NCI-H774 (cell line): ENCODE measurements at regions not wholly inside any gene's neighbourhood (a gene's known extent, or its start where the extent isn't known, plus 50 kb on each side); places are given as distances from the start of the nearest gene placed in this dataset.
"Not testable (repeated sequence)": the region's sequence is repeated elsewhere in the genome, so short reads cannot be mapped to it uniquely, and the experiment has no call there.

Experiments
- DNase-seq: peaks from one replicate; lab custom pipeline; 2025; lab: John Stamatoyannopoulos, UW

GRCh38 chr6:27136978-27137814 is 110.3 kb upstream of the PRSS16 start:
- no peak for DNase-seq

GRCh38 chr6:27138406-27138805 is 109.1 kb upstream of the PRSS16 start:
- no peak for DNase-seq

GRCh38 chr6:27138837-27139755 is 108.4 kb upstream of the PRSS16 start:
- DNase-seq: no peak

GRCh38 chr6:27139756-27140579 is 107.5 kb upstream of the PRSS16 start:
- DNase-seq: no peak

- DNase-seq: no peak
Observed at GRCh38 chr6:27140999-27141528, 106.4 kb upstream of the PRSS16 start.

- DNase-seq: no peak
Observed at GRCh38 chr6:27141529-27142015, 105.9 kb upstream of the PRSS16 start.

- not testable (repeated sequence) for DNase-seq
Observed at GRCh38 chr6:27143020-27143388, 104.5 kb upstream of the PRSS16 start.

- DNase-seq: no peak
Observed at GRCh38 chr6:27143474-27144026, 104.0 kb upstream of the PRSS16 start.

- DNase-seq: no peak
Observed at GRCh38 chr6:27144740-27145079, 102.8 kb upstream of the PRSS16 start.

- DNase-seq: peak; percentile 90
Observed at GRCh38 chr6:27145731-27146455, 101.6 kb upstream of the PRSS16 start.

GRCh38 chr6:27146456-27146705 is 101.1 kb upstream of the PRSS16 start:
- not testable (repeated sequence) for DNase-seq

- DNase-seq: peak; percentile 96
Observed at GRCh38 chr6:27146706-27147505, 100.6 kb upstream of the PRSS16 start.

- no peak for DNase-seq
Observed at GRCh38 chr6:27148404-27148795, 99.1 kb upstream of the PRSS16 start.

GRCh38 chr6:27149150-27149549 is 98.4 kb upstream of the PRSS16 start:
- DNase-seq: no peak

- no peak for DNase-seq
Observed at GRCh38 chr6:27154696-27155095, 92.8 kb upstream of the PRSS16 start.

GRCh38 chr6:27156874-27157458 is 90.5 kb upstream of the PRSS16 start:
- DNase-seq: no peak

GRCh38 chr6:27157459-27158315 is 89.8 kb upstream of the PRSS16 start:
- DNase-seq: peak; percentile 67

GRCh38 chr6:27158316-27158643 is 89.2 kb upstream of the PRSS16 start:
- DNase-seq: no peak

- DNase-seq: no peak
Observed at GRCh38 chr6:27159725-27160124, 87.8 kb upstream of the PRSS16 start.
